ENCODE measurements at regions not wholly inside any gene's neighbourhood (a gene's known extent, or its start where the extent isn't known, plus 50 kb on each side); places are given as distances from the start of the nearest gene placed in this dataset.

GRCh38 chr2:138157372-138157771 is 193.1 kb downstream of the HNMT start:
- TF ChIP-seq CTCF (IDR thresholded peaks at IDR 0.05), result no peak
- TF ChIP-seq RNF2 (IDR thresholded peaks at IDR 0.05; ENCODE audit: borderline replicate concordance, low read depth), result no peak
- no peak for TF ChIP-seq CHD2 (IDR thresholded peaks at IDR 0.05; ENCODE audit: low read length, partially characterized antibody)
- no peak for TF ChIP-seq POLR2A (IDR thresholded peaks at IDR 0.05; ENCODE audit: low read length)
- TF ChIP-seq JUN (IDR thresholded peaks at IDR 0.05), result no peak
- TF ChIP-seq RAD21 (conservative IDR thresholded peaks at IDR 0.05 in 1 of 2, IDR thresholded peaks at IDR 0.05 in 1 of 2), result no peak
- TF ChIP-seq REST (IDR thresholded peaks at IDR 0.05), result no peak
- TF ChIP-seq JUNB (IDR thresholded peaks at IDR 0.05), result no peak
- no peak for TF ChIP-seq SREBF2 (IDR thresholded peaks at IDR 0.05)

All from A549 (cell line).